GM18858 (cell line): ENCODE measurements at regions not wholly inside any gene's neighbourhood (a gene's known extent, or its start where the extent isn't known, plus 50 kb on each side); places are given as distances from the start of the nearest gene placed in this dataset.
"Not testable (repeated sequence)": the region's sequence is repeated elsewhere in the genome, so short reads cannot be mapped to it uniquely, and the experiment has no call there.

ENCODE experiments used
- ATAC-seq: cut with Tn5 transposase; IDR thresholded peaks from one replicate; pipeline ENCODE4 v1.9.1; 2021; ENCODE audit not compliant: unreplicated experiment

DNA sequence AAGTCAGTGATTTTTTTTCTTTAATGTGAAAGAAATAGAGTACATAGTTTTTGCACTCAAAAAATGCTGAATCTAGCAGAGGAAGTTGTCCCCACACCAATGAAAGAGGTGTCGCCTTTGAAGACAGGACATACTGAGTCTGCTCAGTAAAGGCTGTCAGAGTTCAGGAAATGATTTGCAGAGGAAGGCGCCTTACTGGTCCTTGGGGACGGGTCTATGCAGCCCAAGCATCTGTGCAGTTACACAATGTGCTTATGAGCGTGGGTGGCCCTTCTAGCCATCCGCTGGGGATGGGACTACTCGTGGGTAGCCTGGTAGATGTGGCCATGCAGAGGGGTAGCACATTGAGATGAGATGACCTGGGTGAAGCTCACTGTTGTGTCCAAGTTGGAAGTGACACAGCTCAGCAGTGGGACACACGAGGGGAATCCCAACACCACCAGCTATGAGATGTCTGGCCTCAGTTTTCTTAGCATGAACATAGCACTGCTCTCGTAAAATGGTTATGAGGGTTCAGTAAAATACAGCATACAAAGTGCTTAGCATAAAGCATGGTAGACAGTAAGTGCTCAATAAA, 116.5 kb upstream of the RBPJ start:
- no peak for ATAC-seq

DNA sequence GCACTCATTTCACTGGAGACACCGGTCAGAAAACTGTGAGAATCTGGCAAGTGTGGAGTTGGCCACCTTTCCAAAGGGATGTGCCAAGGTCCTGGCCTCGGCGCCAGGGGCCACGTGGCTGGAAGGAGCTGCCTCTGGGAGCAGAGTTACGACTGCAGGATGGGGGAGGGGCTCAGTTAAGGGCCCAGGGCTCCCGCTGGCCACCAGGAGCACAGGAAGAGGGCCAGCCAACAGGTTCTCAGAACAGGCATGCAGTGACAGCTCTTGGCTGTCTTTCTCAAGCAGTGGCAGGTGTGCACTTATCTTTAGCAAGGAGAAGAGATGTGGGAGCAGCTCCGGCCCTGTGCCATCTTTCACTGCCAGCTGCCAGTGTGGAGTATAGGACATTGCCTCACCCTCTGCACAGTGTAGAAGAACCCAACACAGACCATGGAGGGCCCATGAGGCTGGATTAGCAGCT, 115.9 kb upstream of the RBPJ start:
- no peak for ATAC-seq

DNA sequence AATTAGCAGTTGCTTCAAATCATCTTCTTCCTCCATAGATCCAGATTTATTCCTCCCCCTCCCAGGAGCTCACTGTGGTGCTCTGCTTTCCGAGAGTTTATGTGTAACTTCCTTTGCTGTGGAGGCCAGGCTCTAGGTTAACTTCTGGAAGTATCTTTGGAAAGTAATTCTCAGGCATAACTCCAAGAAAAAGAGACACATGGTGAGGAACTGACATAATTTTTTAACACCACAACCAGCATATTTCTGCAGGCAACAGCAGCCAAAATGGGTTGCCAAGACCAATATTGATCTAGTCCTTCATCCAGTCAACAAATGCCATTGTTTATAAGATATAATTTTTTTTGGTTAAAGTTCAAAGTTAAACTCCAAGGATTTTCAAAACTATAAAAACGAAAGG, 114.5 kb upstream of the RBPJ start:
- no peak for ATAC-seq

- no peak for ATAC-seq
Measured at GRCh38 chr4:26206999-26207398, 113.8 kb upstream of the RBPJ start.

GRCh38 chr4:26207631-26208030, 113.2 kb upstream of the RBPJ start:
- no peak for ATAC-seq

DNA sequence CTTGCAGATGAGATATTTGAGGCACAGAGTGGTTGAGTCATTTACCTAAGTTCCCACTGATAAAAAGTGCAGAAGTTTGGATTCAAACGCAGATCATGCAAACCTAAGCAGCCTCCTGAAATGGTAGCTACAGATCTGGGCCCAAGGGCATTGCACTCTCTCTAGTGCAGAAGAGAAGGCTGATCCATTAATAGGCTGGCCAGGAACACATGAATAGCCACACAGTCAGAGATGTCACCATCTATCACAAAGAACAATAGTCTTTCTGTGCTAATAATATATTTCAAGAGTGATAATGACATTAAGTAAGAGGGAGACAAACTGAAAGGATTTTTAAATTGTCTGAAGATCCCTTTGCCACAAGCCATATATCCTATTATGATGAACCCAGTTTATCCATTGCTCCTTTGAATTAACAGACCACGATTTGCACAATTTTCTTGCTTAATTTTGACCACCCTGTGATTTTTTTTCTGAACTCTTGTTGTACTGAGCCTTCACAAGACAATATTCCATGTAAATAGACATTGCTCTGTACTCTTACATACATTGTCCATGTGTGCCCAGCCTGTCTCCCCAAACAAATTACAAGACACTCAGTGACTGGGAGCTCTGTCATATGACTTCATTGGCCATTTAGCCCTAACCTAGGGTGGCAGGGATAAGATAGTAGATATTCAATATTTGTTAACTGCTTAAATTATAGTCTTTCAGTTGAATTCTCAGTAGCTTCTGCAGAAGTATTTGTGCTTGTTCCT, 112.4 kb upstream of the RBPJ start:
- no peak for ATAC-seq

DNA sequence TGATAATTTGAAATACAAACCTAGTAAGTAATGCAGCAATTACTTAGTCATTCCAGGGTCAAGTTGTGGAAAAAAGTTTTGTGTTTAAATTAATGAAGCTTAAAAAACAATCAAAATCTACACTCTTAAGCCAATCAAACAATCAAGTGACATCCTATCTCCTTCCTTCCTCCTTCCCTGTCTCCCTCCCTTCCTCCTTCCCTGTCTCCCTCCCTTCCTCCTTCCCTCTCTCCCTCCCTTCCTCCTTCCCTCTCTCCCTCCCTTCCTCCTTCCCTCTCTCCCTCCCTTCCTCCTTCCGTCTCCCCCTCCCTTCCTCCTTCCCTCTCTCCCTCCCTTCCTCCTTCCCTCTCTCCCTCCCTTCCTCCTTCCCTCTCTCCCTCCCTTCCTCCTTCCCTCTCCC, 111.4 kb upstream of the RBPJ start:
- not testable (repeated sequence) for ATAC-seq

GRCh38 chr4:26212528-26212927, 108.3 kb upstream of the RBPJ start:
- ATAC-seq = no peak

DNA sequence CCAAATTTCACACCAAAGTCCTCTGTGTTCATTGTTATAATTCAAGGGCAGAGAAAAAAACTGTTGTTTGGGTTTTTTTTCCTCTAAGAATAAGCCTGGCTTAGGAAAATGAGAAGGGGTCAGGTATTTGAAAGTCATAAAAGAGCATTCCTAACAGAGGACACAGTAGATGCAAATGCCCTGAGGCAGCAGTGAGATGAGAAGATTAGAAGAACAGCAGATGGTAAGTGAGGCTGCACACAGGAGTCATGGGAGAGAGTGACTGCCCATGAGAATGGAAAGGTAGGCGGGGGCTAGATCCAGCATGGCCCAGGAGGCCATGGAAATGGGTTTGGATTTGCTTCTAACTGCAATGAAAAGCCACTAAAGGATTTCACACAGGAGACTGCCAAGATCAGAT, 107.5 kb upstream of the RBPJ start:
- ATAC-seq = no peak

DNA sequence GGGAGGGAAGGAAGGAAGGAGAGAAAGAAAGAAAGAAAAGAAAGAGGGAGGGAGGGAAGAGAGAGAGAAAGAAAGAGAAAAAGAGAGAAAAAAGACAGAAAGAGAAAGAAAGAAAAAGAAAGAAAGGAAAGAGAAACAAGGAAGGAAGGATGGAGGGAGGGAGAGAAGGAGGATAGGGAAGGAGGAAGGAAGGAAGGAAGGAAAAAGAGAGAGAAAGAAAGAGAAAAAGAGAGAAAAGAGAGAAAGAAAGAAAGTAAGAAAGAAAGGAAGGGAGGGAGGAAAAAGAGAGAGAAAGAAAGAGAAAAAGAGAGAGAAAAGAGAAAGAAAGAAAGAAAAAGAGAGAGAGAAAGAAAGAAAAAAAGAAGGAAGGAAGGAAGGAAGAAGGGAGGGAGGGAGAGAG, 105.8 kb upstream of the RBPJ start:
- no peak for ATAC-seq

DNA sequence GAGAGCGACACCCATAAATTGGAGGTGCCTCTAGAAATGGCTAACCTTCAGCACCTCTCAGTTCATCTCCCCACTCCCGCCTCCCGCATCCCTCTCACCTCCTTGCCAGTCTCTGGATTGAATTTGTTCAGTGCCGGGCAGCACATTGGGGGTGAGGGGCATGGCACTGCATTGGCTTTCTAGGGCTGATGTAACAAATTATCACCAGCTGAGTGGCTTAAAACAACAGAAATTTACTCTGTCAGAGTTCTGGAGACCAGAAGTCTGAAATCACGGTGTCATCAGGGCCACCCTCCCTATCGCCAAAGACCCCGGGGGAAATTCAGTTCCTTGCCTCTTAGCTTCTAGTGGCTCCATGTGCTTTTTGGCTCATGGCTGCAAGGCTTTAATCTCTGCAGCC, 105.1 kb upstream of the RBPJ start:
- ATAC-seq = no peak

- no peak for ATAC-seq
Measured at GRCh38 chr4:26217481-26217880, 103.3 kb upstream of the RBPJ start.

DNA sequence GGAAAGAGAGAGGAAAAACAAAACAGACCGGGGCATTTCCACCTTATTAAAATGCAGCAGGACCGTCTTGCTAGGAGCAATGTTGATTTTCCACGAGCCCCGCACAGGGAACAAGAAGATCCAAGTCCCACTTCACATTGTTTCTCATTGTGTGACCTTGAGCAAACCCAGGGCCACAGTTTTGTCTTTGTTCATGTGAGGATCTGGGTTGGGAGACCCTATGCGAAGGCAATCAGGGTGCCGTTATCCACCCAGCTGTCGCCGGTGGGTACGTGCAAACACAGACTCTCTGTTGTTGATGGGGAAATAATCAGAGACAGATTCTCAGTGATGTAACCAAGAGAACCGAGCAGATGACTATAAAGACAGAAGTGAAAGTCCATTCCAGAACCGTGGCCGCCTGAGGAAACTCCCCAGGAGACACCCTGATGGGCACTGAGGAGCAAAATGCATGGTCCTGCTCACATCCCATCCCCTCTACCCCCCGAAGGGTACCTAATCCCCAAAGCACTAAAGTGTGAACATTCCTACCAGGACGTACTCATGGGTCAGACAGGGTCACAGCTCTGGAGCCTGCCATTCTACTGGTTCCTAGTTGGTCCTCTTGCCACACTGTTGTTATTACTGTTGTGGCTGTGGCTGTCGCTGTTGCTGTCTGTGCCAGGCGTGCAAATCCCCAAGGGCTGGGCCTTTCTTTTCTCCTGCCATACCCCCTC, 102.7 kb upstream of the RBPJ start:
- ATAC-seq = peak; percentile 87

GRCh38 chr4:26218677-26219605, 101.9 kb upstream of the RBPJ start:
- ATAC-seq = no peak

DNA sequence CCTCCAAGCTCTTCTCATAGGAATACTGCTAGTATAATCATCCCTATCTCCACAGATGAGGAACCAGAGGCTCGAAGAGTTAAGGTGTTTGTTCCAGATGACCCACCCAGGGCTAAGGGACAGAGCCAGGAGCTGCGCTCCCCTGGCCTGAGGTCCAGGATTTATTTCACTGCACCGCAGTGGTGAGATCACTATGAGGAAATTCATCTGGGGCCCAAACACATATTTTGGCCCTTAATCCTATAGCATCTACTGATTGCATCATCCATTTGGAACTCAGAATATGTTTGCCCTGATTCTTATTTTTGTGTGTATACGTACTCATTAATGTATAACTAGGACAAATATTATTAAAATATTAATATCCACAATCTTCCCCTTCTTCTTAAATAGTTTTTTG, 100.1 kb upstream of the RBPJ start:
- no peak for ATAC-seq

DNA sequence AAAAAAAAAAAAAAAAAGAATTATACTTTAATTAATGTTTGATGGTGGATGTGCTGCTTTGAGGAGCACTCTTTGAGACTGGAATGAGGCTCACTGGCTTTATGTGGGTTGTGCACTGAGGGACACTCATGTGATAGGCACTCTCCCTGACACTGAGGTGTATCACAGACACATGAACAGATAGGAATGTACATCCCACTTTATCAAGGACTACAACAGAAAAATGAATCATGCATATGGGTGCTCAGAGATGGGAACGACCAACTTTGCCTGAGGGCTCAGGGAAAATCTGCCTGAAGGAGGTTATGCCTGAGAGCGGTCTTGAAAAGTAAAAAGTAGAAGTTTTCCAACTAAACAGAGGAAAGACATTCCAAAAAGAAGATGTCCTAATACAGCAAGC, 97.7 kb upstream of the RBPJ start:
- no peak for ATAC-seq

- ATAC-seq = no peak
Measured at GRCh38 chr4:26226629-26227376, 94.0 kb upstream of the RBPJ start.

DNA sequence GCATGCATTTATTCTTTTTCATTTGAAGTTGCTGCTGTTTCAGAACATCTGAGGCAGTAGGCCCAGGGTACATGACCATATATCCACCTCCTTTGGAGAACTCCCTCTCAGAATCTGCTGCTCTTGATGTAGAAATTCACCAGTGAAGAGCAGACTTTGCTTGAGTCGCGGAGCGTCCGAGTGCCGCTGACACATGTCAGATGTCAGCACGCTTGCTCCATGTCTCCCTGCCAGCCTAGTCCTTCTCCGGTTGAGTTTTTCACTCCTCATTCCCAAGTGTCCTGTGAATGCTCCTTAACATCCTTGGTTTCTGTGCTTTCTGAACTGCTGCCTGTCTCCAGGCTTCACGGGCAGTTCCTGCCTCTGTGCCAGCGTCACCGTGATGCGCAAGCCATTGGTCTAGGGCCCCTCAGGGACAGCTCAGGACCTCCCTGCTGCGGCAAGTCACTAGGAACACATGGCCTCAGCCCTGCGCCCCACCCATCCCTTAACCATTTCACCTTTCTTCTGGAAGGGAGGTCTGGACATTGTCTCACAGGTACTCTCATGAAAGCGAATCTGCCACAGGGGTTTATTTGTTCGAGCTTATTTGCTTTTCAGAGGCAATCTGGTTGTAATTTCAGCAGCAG, 93.1 kb upstream of the RBPJ start:
- ATAC-seq = no peak

GRCh38 chr4:26228883-26229282, 91.9 kb upstream of the RBPJ start:
- no peak for ATAC-seq

DNA sequence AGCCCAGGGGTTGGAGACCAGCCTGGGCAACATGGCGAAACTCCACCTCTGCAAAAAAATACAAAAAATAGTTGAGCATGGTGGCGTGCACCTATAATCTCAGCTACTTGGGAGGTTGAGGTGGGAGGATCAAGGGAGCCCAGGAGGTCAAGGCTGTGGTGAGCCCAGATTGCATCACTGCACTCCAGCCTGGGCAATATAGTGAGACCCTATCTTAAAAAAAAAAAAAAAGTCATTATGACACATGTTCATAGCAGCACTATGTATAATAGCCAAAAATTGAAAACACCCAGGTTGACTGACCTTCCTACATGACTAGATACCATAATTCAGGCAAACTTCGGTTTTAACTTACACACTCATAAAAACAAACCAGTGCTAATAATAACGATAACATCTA, 90.8 kb upstream of the RBPJ start:
- no peak for ATAC-seq
